Astrocyte (in vitro differentiated cells and primary cell): ENCODE measurements at regions not wholly inside any gene's neighbourhood (a gene's known extent, or its start where the extent isn't known, plus 50 kb on each side); places are given as distances from the start of the nearest gene placed in this dataset.

Source experiments
- CTCF ChIP-seq: IDR thresholded peaks from 2 replicates; pipeline ENCODE4 v1.5.1; 2011; ENCODE audit warnings: low read depth, mild to moderate bottlenecking, inconsistent platforms, low read length, moderate library complexity; ENCODE audit not compliant: insufficient read depth
- EZH2 ChIP-seq: IDR thresholded peaks from 2 replicates; pipeline ENCODE4 v1.6.1; 2012; ENCODE audit warnings: mild to moderate bottlenecking, low read length, inconsistent platforms; ENCODE audit not compliant: insufficient read depth

- TF ChIP-seq CTCF (no peak), EZH2 (no peak)
Observed at GRCh38 chr7:145009876-145010275, 174.0 kb upstream of the TPK1 start.
